ENCODE measurements at regions not wholly inside any gene's neighbourhood (a gene's known extent, or its start where the extent isn't known, plus 50 kb on each side); places are given as distances from the start of the nearest gene placed in this dataset.
"Not testable (repeated sequence)": the region's sequence is repeated elsewhere in the genome, so short reads cannot be mapped to it uniquely, and the experiment has no call there.

- no peak for DNase-seq
These were observed 403.7 kb downstream of the OXSM start for GRCh38 chr3:26193558-26193957.

GRCh38 chr3:26196781-26197180 lies 406.9 kb downstream of the OXSM start:
- no peak for DNase-seq

- DNase-seq, result no peak
These were observed 408.7 kb downstream of the OXSM start for GRCh38 chr3:26198609-26199008.

GRCh38 chr3:26202169-26202568 lies 412.3 kb downstream of the OXSM start:
- DNase-seq, result no peak

GRCh38 chr3:26205475-26205874 lies 415.6 kb downstream of the OXSM start:
- DNase-seq, result no peak

GRCh38 chr3:26208201-26208600 lies 414.4 kb upstream of the LRRC3B start:
- no peak for DNase-seq

- no peak for DNase-seq
These were observed 392.8 kb upstream of the LRRC3B start for GRCh38 chr3:26229801-26230200.

- no peak for DNase-seq
These were observed 389.2 kb upstream of the LRRC3B start for GRCh38 chr3:26233374-26233773.

- no peak for DNase-seq
These were observed 386.0 kb upstream of the LRRC3B start for GRCh38 chr3:26236531-26236930.

- no peak for DNase-seq
These were observed 385.4 kb upstream of the LRRC3B start for GRCh38 chr3:26237036-26237682.

GRCh38 chr3:26244586-26244985 lies 378.0 kb upstream of the LRRC3B start:
- not testable (repeated sequence) for DNase-seq

- no peak for DNase-seq
These were observed 377.3 kb upstream of the LRRC3B start for GRCh38 chr3:26245236-26245635.

GRCh38 chr3:26246901-26247300 lies 375.7 kb upstream of the LRRC3B start:
- no peak for DNase-seq

GRCh38 chr3:26247712-26248111 lies 374.9 kb upstream of the LRRC3B start:
- no peak for DNase-seq

- DNase-seq, result no peak
These were observed 370.6 kb upstream of the LRRC3B start for GRCh38 chr3:26252001-26252400.

GRCh38 chr3:26256224-26256623 lies 366.3 kb upstream of the LRRC3B start:
- no peak for DNase-seq

- no peak for DNase-seq
These were observed 363.4 kb upstream of the LRRC3B start for GRCh38 chr3:26259176-26259575.

- DNase-seq, result no peak
These were observed 362.4 kb upstream of the LRRC3B start for GRCh38 chr3:26260139-26260538.

- no peak for DNase-seq
These were observed 357.9 kb upstream of the LRRC3B start for GRCh38 chr3:26264708-26265107.

- no peak for DNase-seq
These were observed 350.7 kb upstream of the LRRC3B start for GRCh38 chr3:26271848-26272247.

GRCh38 chr3:26273196-26273595 lies 349.4 kb upstream of the LRRC3B start:
- no peak for DNase-seq

- DNase-seq, result no peak
These were observed 343.5 kb upstream of the LRRC3B start for GRCh38 chr3:26279091-26279490.

- no peak for DNase-seq
These were observed 342.1 kb upstream of the LRRC3B start for GRCh38 chr3:26280517-26280916.

GRCh38 chr3:26281284-26281985 lies 341.1 kb upstream of the LRRC3B start:
- DNase-seq, result no peak

- DNase-seq, result not testable (repeated sequence)
These were observed 338.1 kb upstream of the LRRC3B start for GRCh38 chr3:26284503-26284902.

Measured in GDM1 (cell line).